Esophagus squamous epithelium (tissue), 4 donors: ENCODE measurements at regions not wholly inside any gene's neighbourhood (a gene's known extent, or its start where the extent isn't known, plus 50 kb on each side); places are given as distances from the start of the nearest gene placed in this dataset.

Experiments
- CTCF ChIP-seq, 6 experiments: fragments of 450-650 bp in 4 of 6; fragments of 200-600 bp in 2 of 6; sonication (generic) in 2 of 6; IDR thresholded peaks; one replicate each; pipeline ENCODE4 v1.5.1; 2016 to 2019; ENCODE audit warnings: antibody characterized with exemption in 6 of 6, mild to moderate bottlenecking in 4 of 6, moderate library complexity in 4 of 6
- POLR2A ChIP-seq, 4 donors: fragments of 450-650 bp; IDR thresholded peaks; one replicate each; pipeline ENCODE4 v1.6.1; 2017; ENCODE audit warnings: antibody characterized with exemption in 4 of 4, mild to moderate bottlenecking in 4 of 4, moderate library complexity in 3 of 4

- TF ChIP-seq CTCF (IDR thresholded peaks at IDR 0.05) (no peak), POLR2A (IDR thresholded peaks at IDR 0.05) (no peak)
These were observed 74.3 kb downstream of the DHCR7 start for GRCh38 chr11:71373791-71374454.
